ENCODE measurements at regions not wholly inside any gene's neighbourhood (a gene's known extent, or its start where the extent isn't known, plus 50 kb on each side); places are given as distances from the start of the nearest gene placed in this dataset.

GRCh38 chr7:13047061-13047460 is 359.6 kb downstream of the ARL4A start:
- no peak for TF ChIP-seq EZH2 (IDR thresholded peaks at IDR 0.05)
- no peak for TF ChIP-seq POLR2AphosphoS5 (IDR thresholded peaks at IDR 0.05; ENCODE audit: borderline replicate concordance, low read depth, low read length)
- TF ChIP-seq FOXP2 (optimal IDR thresholded peaks at IDR 0.05; ENCODE audit: control extremely low read depth, extremely low read length, insufficient read depth): no peak
